Trophoblast cell (in vitro differentiated cells and primary cell): ENCODE measurements at regions not wholly inside any gene's neighbourhood (a gene's known extent, or its start where the extent isn't known, plus 50 kb on each side); places are given as distances from the start of the nearest gene placed in this dataset.

Source experiments
- DNase-seq, 2 donors: peaks; one replicate each; pipeline ENCODE4 v3.0.0-alpha.2; 2016
- H2AFZ ChIP-seq: 2 replicates; pipeline ENCODE4 v1.6.1; 2013; ENCODE audit warnings: low read length, moderate library complexity, mild to moderate bottlenecking; ENCODE audit not compliant: insufficient read depth, poor library complexity
- H2AK5ac ChIP-seq: 2 replicates; pipeline ENCODE4 v1.6.1; 2013; ENCODE audit warnings: mild to moderate bottlenecking, low read length
- H2BK120ac ChIP-seq: 2 replicates; pipeline ENCODE4 v1.6.1; 2013; ENCODE audit warnings: low read length, mild to moderate bottlenecking, moderate library complexity; ENCODE audit not compliant: insufficient read depth, poor library complexity
- H2BK12ac ChIP-seq: 2 replicates; pipeline ENCODE4 v1.6.1; 2013; ENCODE audit warnings: mild to moderate bottlenecking, low read length, moderate library complexity
- H2BK5ac ChIP-seq: 2 replicates; pipeline ENCODE4 v1.6.1; 2013; ENCODE audit warnings: low read length, low read depth, moderate library complexity, mild to moderate bottlenecking; ENCODE audit not compliant: poor library complexity
- H3K14ac ChIP-seq: 2 replicates; pipeline ENCODE4 v1.6.1; 2013; ENCODE audit warnings: mild to moderate bottlenecking, low read length
- H3K18ac ChIP-seq: 2 replicates; pipeline ENCODE4 v1.6.1; 2013; ENCODE audit warnings: mild to moderate bottlenecking, low read length
- H3K23ac ChIP-seq: 2 replicates; pipeline ENCODE4 v1.6.1; 2013; ENCODE audit warnings: low read length
- H3K27ac ChIP-seq: 2 replicates; pipeline ENCODE4 v1.5.1; 2013; ENCODE audit warnings: low read depth, mild to moderate bottlenecking, inconsistent platforms, low read length, moderate library complexity
- H3K27me3 ChIP-seq: 2 replicates; pipeline ENCODE4 v1.6.1; 2013; ENCODE audit warnings: inconsistent platforms, mild to moderate bottlenecking, low read length, moderate library complexity; ENCODE audit not compliant: insufficient read depth
- H3K36me3 ChIP-seq, 2 experiments: 1 replicate in 1 of 2; 2 replicates in 1 of 2; pipeline ENCODE4 v1.6.1; 2013; ENCODE audit warnings: low read length in 2 of 2, mild to moderate bottlenecking in 2 of 2, moderate library complexity in 1 of 2; ENCODE audit not compliant: insufficient read depth in 2 of 2, control insufficient read depth in 1 of 2
- H3K4ac ChIP-seq: 2 replicates; pipeline ENCODE4 v1.6.1; 2013; ENCODE audit warnings: low read depth, mild to moderate bottlenecking, low read length, moderate library complexity
- H3K4me1 ChIP-seq, 2 experiments: 1 replicate in 1 of 2; 2 replicates in 1 of 2; pipeline ENCODE4 v1.6.1; 2013; ENCODE audit warnings: low read length in 2 of 2, mild to moderate bottlenecking in 2 of 2, moderate library complexity in 1 of 2; ENCODE audit not compliant: insufficient read depth in 2 of 2, control insufficient read depth in 1 of 2
- H3K4me2 ChIP-seq: 2 replicates; pipeline ENCODE4 v1.6.1; 2013; ENCODE audit warnings: inconsistent platforms, mild to moderate bottlenecking, low read length, moderate library complexity
- H3K4me3 ChIP-seq: 2 replicates; pipeline ENCODE4 v1.5.1; 2013; ENCODE audit warnings: mild to moderate bottlenecking, low read depth, low read length, inconsistent platforms
- H3K79me1 ChIP-seq: one replicate; pipeline ENCODE4 v1.6.1; 2013; ENCODE audit warnings: low read length
- H3K79me2 ChIP-seq: 2 replicates; pipeline ENCODE4 v1.6.1; 2013; ENCODE audit warnings: low read length, mild to moderate bottlenecking; ENCODE audit not compliant: control insufficient read depth, insufficient read depth, poor library complexity
- H3K9ac ChIP-seq: 2 replicates; pipeline ENCODE4 v1.6.1; 2013; ENCODE audit warnings: mild to moderate bottlenecking, low read length
- H3K9me3 ChIP-seq: 2 replicates; pipeline ENCODE4 v1.6.1; 2013; ENCODE audit warnings: low read depth, mild to moderate bottlenecking, control low read depth, inconsistent platforms, low read length; ENCODE audit not compliant: insufficient read depth
- H4K12ac ChIP-seq: 2 replicates; pipeline ENCODE4 v1.6.1; 2013; ENCODE audit warnings: low read depth, mild to moderate bottlenecking, low read length, moderate library complexity
- H4K8ac ChIP-seq: 2 replicates; pipeline ENCODE4 v1.6.1; 2013; ENCODE audit warnings: low read depth, mild to moderate bottlenecking, low read length, moderate library complexity
- H4K91ac ChIP-seq: one replicate; pipeline ENCODE4 v1.6.1; 2013; ENCODE audit warnings: low read depth, mild to moderate bottlenecking, low read length, moderate library complexity
- WGBS: extraction: QIAGEN DNeasy Blood & Tissue Kit; methylation state at CpG from one replicate; pipeline ENCODE4 v1.1.7; 2013; ENCODE audit warnings: missing lambda C conversion rate; ENCODE audit not compliant: insufficient read length, insufficient coverage; ENCODE audit errors: extremely low coverage; 5-methylcytosine and 5-hydroxymethylcytosine counted together

GRCh38 chr15:99452010-99452409, 113.8 kb upstream of the MEF2A start:
- no peak overlapping the region for H3K23ac ChIP-seq
- H2AFZ ChIP-seq: peak overlapping the region; percentile 4

GRCh38 chr15:99452728-99453636, 112.8 kb upstream of the MEF2A start:
- H3K27ac ChIP-seq: no peak overlapping the region
- peak overlapping the region; percentile 63 for H2AK5ac ChIP-seq
- no peak overlapping the region for H2AFZ ChIP-seq
- H3K4ac ChIP-seq: no peak overlapping the region
- H3K36me3 ChIP-seq: no peaks in the 10 kb centered on the region
- H3K27me3 ChIP-seq: no peaks in the 10 kb centered on the region
- no peak overlapping the region for H3K4me3 ChIP-seq
- no peak overlapping the region for H3K18ac ChIP-seq
- H3K79me1 ChIP-seq: peaks cover 12% of the 10 kb centered on the region
- H4K91ac ChIP-seq: peak overlapping the region; percentile 41
- DNase-seq: peak in 1 of 2 donors; percentile 29
- peaks cover 2% of the 10 kb centered on the region for H3K9me3 ChIP-seq
- no peak overlapping the region for H3K9ac ChIP-seq
- no peaks in the 10 kb centered on the region for H3K79me2 ChIP-seq
- peak overlapping the region; percentile 74 for H2BK12ac ChIP-seq
- no peak overlapping the region for H3K23ac ChIP-seq
- peaks cover 28 to 31% of the 10 kb centered on the region in 2 experiments for H3K4me1 ChIP-seq
- peak overlapping the region; percentile 54 for H2BK120ac ChIP-seq
- WGBS: no CpG with 5 or more reads among the region's 24 CpGs
- no peak overlapping the region for H2BK5ac ChIP-seq
- H4K8ac ChIP-seq: no peak overlapping the region
- H3K14ac ChIP-seq: peak overlapping the region; percentile 0
- H3K4me2 ChIP-seq: no peak overlapping the region
- H4K12ac ChIP-seq: no peak overlapping the region

More at GRCh38 chr15:99452010-99452409, 113.8 kb upstream of the MEF2A start:
- Histone ChIP-seq H4K12ac (no peak overlapping the region), H3K9ac (no peak overlapping the region), H3K9me3 (peaks cover 2% of the 10 kb centered on the region), H3K4me2 (no peak overlapping the region), H3K4me1 (peaks cover 28 to 31% of the 10 kb centered on the region in 2 experiments), H2BK12ac (no peak overlapping the region), H3K14ac (no peak overlapping the region), H3K27me3 (no peaks in the 10 kb centered on the region), H2BK5ac (no peak overlapping the region), H3K79me2 (no peaks in the 10 kb centered on the region), H4K8ac (no peak overlapping the region), H3K36me3 (no peaks in the 10 kb centered on the region), H2AK5ac (no peak overlapping the region), H2BK120ac (no peak overlapping the region), H3K4me3 (no peak overlapping the region), H3K4ac (no peak overlapping the region), H3K18ac (no peak overlapping the region), H3K27ac (no peak overlapping the region), H3K79me1 (peaks cover 12% of the 10 kb centered on the region), H4K91ac (peak overlapping the region; percentile 41)
- WGBS: no CpG with 5 or more reads among the region's 11 CpGs
- DNase-seq: no peak

- H2AK5ac ChIP-seq: peak overlapping the region; percentile 18
- no peak overlapping the region for H3K23ac ChIP-seq
- H3K9me3 ChIP-seq: peaks cover 2% of the 10 kb centered on the region
- no peaks in the 10 kb centered on the region for H3K79me2 ChIP-seq
- no peak overlapping the region for H3K9ac ChIP-seq
- peak overlapping the region; percentile 9 for H4K91ac ChIP-seq
- H2BK5ac ChIP-seq: no peak overlapping the region
- H3K18ac ChIP-seq: no peak overlapping the region
- H2BK120ac ChIP-seq: no peak overlapping the region
- no peak overlapping the region for H3K27ac ChIP-seq
- H3K4ac ChIP-seq: no peak overlapping the region
- no peak overlapping the region for H3K4me2 ChIP-seq
- H4K12ac ChIP-seq: no peak overlapping the region
- H3K36me3 ChIP-seq: no peaks in the 10 kb centered on the region
- no peak overlapping the region for H3K4me3 ChIP-seq
- peaks cover 28 to 31% of the 10 kb centered on the region in 2 experiments for H3K4me1 ChIP-seq
- no peak overlapping the region for H4K8ac ChIP-seq
- H3K14ac ChIP-seq: no peak overlapping the region
- peak overlapping the region; percentile 74 for H2BK12ac ChIP-seq
- peaks cover 12% of the 10 kb centered on the region for H3K79me1 ChIP-seq
- no peaks in the 10 kb centered on the region for H3K27me3 ChIP-seq
- DNase-seq: no peak
- no CpG with 5 or more reads among the region's 6 CpGs for WGBS
- no peak overlapping the region for H2AFZ ChIP-seq
These were observed 112.2 kb upstream of the MEF2A start for GRCh38 chr15:99453637-99454030.

GRCh38 chr15:99454107-99454809, 111.5 kb upstream of the MEF2A start:
- H3K14ac ChIP-seq: peak overlapping the region; percentile 44
- no peaks in the 10 kb centered on the region for H3K36me3 ChIP-seq
- no peaks in the 10 kb centered on the region for H3K27me3 ChIP-seq
- no peaks in the 10 kb centered on the region for H3K79me2 ChIP-seq
- H4K8ac ChIP-seq: no peak overlapping the region
- peak overlapping the region; percentile 77 for H2AK5ac ChIP-seq
- H2BK5ac ChIP-seq: no peak overlapping the region
- H2AFZ ChIP-seq: peak overlapping the region; percentile 30
- no peak overlapping the region for H3K23ac ChIP-seq
- H3K9ac ChIP-seq: no peak overlapping the region
- peak overlapping the region; percentile 11 for H3K18ac ChIP-seq
- H3K4ac ChIP-seq: no peak overlapping the region
- no peak overlapping the region for H3K4me2 ChIP-seq
- no CpG with 5 or more reads among the region's 6 CpGs for WGBS
- peaks cover 2% of the 10 kb centered on the region for H3K9me3 ChIP-seq
- H4K12ac ChIP-seq: peak overlapping the region; percentile 12
- H3K4me3 ChIP-seq: no peak overlapping the region
- DNase-seq: no peak
- peak overlapping the region; percentile 74 for H2BK12ac ChIP-seq
- peak overlapping the region; percentile 22 for H3K27ac ChIP-seq
- H4K91ac ChIP-seq: peak overlapping the region; percentile 55
- peaks cover 12% of the 10 kb centered on the region for H3K79me1 ChIP-seq
- no peak overlapping the region for H2BK120ac ChIP-seq
- H3K4me1 ChIP-seq: peaks cover 28 to 31% of the 10 kb centered on the region in 2 experiments
